Cardiac fibroblast (primary cell): ENCODE measurements at regions not wholly inside any gene's neighbourhood (a gene's known extent, or its start where the extent isn't known, plus 50 kb on each side); places are given as distances from the start of the nearest gene placed in this dataset.
"Not testable (repeated sequence)": the region's sequence is repeated elsewhere in the genome, so short reads cannot be mapped to it uniquely, and the experiment has no call there.

Source experiments
- DNase-seq, 2 donors: peaks; one replicate each; pipeline versions ENCODE4 v3.0.0 to v3.0.0-alpha.2; 2010; ENCODE audit warnings: low read depth in 2 of 2
- H3K4me3 ChIP-seq, 2 donors: replicated peaks in 1 of 2; 1 replicate in 1 of 2; 2 replicates in 1 of 2; pipeline ENCODE4 v1.5.1; 2011; ENCODE audit warnings: low read depth in 2 of 2, low read length in 2 of 2, mild to moderate bottlenecking in 2 of 2, moderate library complexity in 1 of 2
- CTCF ChIP-seq: IDR thresholded peaks from one replicate; pipeline ENCODE4 v1.5.1; 2011; ENCODE audit warnings: low read depth, mild to moderate bottlenecking, low read length, inconsistent platforms

GRCh38 chr17:71511266-71511995 lies 609.4 kb upstream of the SOX9 start:
- no peak for TF ChIP-seq CTCF
- no peak overlapping the region for H3K4me3 ChIP-seq
- DNase-seq: no peak

- DNase-seq, H3K4me3 ChIP-seq: not testable (repeated sequence)
Observed at GRCh38 chr17:71513725-71514124, 607.1 kb upstream of the SOX9 start.

- no peak for DNase-seq
- no peak for TF ChIP-seq CTCF
- no peak overlapping the region for H3K4me3 ChIP-seq
Observed at GRCh38 chr17:71516149-71516548, 604.7 kb upstream of the SOX9 start.

GRCh38 chr17:71519285-71519684 lies 601.5 kb upstream of the SOX9 start:
- peak in 1 of 2 donors; percentile 5 for DNase-seq
- no peak overlapping the region for H3K4me3 ChIP-seq
- TF ChIP-seq CTCF: no peak

- no peak overlapping the region for H3K4me3 ChIP-seq
- no peak for TF ChIP-seq CTCF
- no peak for DNase-seq
Observed at GRCh38 chr17:71521724-71522123, 599.1 kb upstream of the SOX9 start.

- no peak for DNase-seq
- no peak overlapping the region for H3K4me3 ChIP-seq
- no peak for TF ChIP-seq CTCF
Observed at GRCh38 chr17:71522383-71522782, 598.4 kb upstream of the SOX9 start.

GRCh38 chr17:71527311-71527710 lies 593.5 kb upstream of the SOX9 start:
- TF ChIP-seq CTCF: no peak
- H3K4me3 ChIP-seq: no peak overlapping the region
- peak in 1 of 2 donors; percentile 6 for DNase-seq
